GM12892 (cell line): ENCODE measurements at regions not wholly inside any gene's neighbourhood (a gene's known extent, or its start where the extent isn't known, plus 50 kb on each side); places are given as distances from the start of the nearest gene placed in this dataset.
"Not testable (repeated sequence)": the region's sequence is repeated elsewhere in the genome, so short reads cannot be mapped to it uniquely, and the experiment has no call there.

Experiments
- DNase-seq: peaks from one replicate; pipeline ENCODE4 v3.0.0; 2011; ENCODE audit not compliant: insufficient read length
- FAIRE-seq: peaks from 2 replicates; lab custom pipeline; 2011; peaks lifted over from hg19 to GRCh38; lab: Jason Lieb, UNC
- POLR2A ChIP-seq: IDR thresholded peaks from 2 replicates; pipeline ENCODE4 v1.6.1; 2011; ENCODE audit warnings: low read depth, low read length, control low read depth
- POLR2AphosphoS5 ChIP-seq: IDR thresholded peaks from 2 replicates; pipeline ENCODE4 v1.6.1; 2011; ENCODE audit warnings: low read depth, low read length, control low read depth
- TAF1 ChIP-seq: IDR thresholded peaks from 2 replicates; pipeline ENCODE4 v1.6.1; 2011; ENCODE audit warnings: low read depth, mild to moderate bottlenecking, control low read depth, low read length, borderline replicate concordance

- FAIRE-seq (no peak), DNase-seq (no peak)
- TF ChIP-seq POLR2A (no peak), TAF1 (no peak)
Observed at GRCh38 chr11:72525466-72525865, 91.1 kb upstream of the CLPB start.

GRCh38 chr11:72524711-72525110 is 90.4 kb upstream of the CLPB start:
- FAIRE-seq (no peak), DNase-seq (no peak)
- no peak for TF ChIP-seq TAF1
- no peak for TF ChIP-seq POLR2A
- TF ChIP-seq POLR2AphosphoS5, result no peak

- no peak for DNase-seq
- FAIRE-seq, result no peak
- TF ChIP-seq TAF1 (no peak), POLR2A (no peak), POLR2AphosphoS5 (no peak)
Observed at GRCh38 chr11:72523991-72524390, 89.7 kb upstream of the CLPB start.

- FAIRE-seq (no peak), DNase-seq (no peak)
- TF ChIP-seq POLR2A (no peak), TAF1 (no peak), POLR2AphosphoS5 (no peak)
Observed at GRCh38 chr11:72522186-72522585, 87.9 kb upstream of the CLPB start.

GRCh38 chr11:72521664-72522063 is 87.3 kb upstream of the CLPB start:
- no peak for DNase-seq
- TF ChIP-seq POLR2AphosphoS5 (no peak), TAF1 (no peak), POLR2A (no peak)
- FAIRE-seq, result no peak

GRCh38 chr11:72520815-72521214 is 86.5 kb upstream of the CLPB start:
- no peak for TF ChIP-seq TAF1
- TF ChIP-seq POLR2A, result no peak
- no peak for TF ChIP-seq POLR2AphosphoS5
- no peak for DNase-seq
- FAIRE-seq, result no peak

GRCh38 chr11:72519882-72520281 is 85.6 kb upstream of the CLPB start:
- DNase-seq, FAIRE-seq: not testable (repeated sequence)

- DNase-seq, result no peak
- no peak for TF ChIP-seq TAF1
- TF ChIP-seq POLR2AphosphoS5, result no peak
- TF ChIP-seq POLR2A, result no peak
- peak; percentile 77 for FAIRE-seq
Observed at GRCh38 chr11:72519220-72519881, 85.0 kb upstream of the CLPB start.

GRCh38 chr11:72514331-72514730 is 80.0 kb upstream of the CLPB start:
- DNase-seq, result no peak
- TF ChIP-seq POLR2AphosphoS5, result no peak
- TF ChIP-seq POLR2A, result no peak
- TF ChIP-seq TAF1, result no peak
- no peak for FAIRE-seq

- TF ChIP-seq POLR2A, result no peak
- TF ChIP-seq POLR2AphosphoS5, result no peak
- no peak for TF ChIP-seq TAF1
- FAIRE-seq (no peak), DNase-seq (no peak)
Observed at GRCh38 chr11:72513411-72513810, 79.1 kb upstream of the CLPB start.

GRCh38 chr11:72512956-72513355 is 78.6 kb upstream of the CLPB start:
- FAIRE-seq, result no peak

GRCh38 chr11:72511393-72512047 is 77.2 kb upstream of the CLPB start:
- no peak for FAIRE-seq
- TF ChIP-seq POLR2A, result no peak
- no peak for TF ChIP-seq TAF1
- TF ChIP-seq POLR2AphosphoS5, result no peak
- DNase-seq, result no peak

More at GRCh38 chr11:72512956-72513355, 78.6 kb upstream of the CLPB start:
- no peak for DNase-seq
- TF ChIP-seq POLR2A, result no peak
- TF ChIP-seq TAF1, result no peak
- no peak for TF ChIP-seq POLR2AphosphoS5

- FAIRE-seq (no peak), DNase-seq (no peak)
- TF ChIP-seq TAF1 (no peak), POLR2A (no peak), POLR2AphosphoS5 (no peak)
Observed at GRCh38 chr11:72507050-72507449, 72.7 kb upstream of the CLPB start.
